KBM-7 (cell line): ENCODE measurements at regions not wholly inside any gene's neighbourhood (a gene's known extent, or its start where the extent isn't known, plus 50 kb on each side); places are given as distances from the start of the nearest gene placed in this dataset.

ENCODE experiments used
- DNase-seq: peaks from one replicate; pipeline ENCODE4 v3.0.0-alpha.2; 2015
- in situ Hi-C: fragments of 300-500 bp; cut with MboI; formaldehyde crosslinking; loops from 2 replicates; pipeline ENCODE4 v1.14.3; 2020; ENCODE audit warnings: low sequenced_read_pairs, low pct_unique_long_range_greater_than_20kb, mixed read lengths

DNA sequence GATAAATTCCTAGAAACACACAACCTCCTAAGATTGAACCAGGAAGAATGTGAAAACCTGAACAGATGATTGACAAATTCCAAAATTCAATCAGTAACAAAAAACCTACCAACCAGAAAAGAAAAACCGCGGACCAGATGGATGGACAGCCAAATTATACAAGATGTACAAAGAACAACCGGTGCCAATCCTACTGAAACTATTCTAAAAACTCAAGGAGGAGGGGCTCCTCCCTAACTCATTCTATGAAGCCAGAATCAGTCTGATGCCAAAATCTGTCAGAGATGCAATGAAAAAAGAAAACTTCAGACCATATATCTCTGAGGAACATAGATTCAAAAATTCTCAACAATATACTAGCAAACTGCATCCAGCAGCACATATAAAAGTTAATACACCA lies 262.4 kb upstream of the DAB1 start:
- in situ Hi-C loops: no loop called here
- no peak for DNase-seq

DNA sequence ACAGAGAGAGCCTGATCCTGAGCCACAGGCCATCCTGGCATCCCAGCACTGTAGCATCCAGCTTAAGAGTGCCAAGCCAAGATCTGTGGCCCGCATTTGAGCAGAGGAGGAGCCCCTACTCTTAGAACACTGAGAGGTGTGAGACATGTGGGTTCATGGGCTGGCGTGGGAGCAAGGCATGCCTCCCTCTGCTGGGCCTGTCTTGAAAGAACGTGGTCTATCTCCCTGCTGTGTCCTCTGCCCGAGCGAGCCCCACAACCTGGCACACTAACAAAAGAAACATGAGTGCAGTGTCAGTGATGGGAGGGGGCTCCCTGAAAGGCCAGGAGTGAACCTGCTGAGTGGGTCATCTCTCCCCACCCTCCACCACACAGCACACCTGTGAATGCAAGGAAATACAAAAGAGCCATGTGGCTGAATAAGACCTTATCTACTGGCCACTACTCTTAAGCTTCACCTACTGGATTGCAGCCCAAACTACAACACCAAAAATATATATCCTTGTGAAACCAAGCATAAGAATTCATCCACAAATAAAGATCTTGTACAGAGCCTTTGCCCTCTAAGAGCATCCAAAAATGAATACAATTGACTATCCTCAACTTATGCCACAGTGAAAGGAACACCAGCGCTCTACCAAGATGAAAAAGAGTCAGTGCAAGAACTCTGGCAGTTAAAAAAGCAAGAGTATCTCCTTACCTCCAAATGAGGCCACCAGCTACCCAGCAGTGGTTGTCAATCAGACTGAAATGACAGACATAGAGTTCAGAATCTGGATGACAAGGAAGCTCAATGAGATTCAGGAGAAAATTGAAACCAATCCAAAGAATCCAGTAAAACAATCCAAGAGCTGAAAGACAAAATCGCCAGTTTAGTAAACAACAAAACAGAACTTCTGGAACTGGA lies 259.4 kb upstream of the DAB1 start:
- in situ Hi-C loops: no loop called here
- DNase-seq: no peak

DNA sequence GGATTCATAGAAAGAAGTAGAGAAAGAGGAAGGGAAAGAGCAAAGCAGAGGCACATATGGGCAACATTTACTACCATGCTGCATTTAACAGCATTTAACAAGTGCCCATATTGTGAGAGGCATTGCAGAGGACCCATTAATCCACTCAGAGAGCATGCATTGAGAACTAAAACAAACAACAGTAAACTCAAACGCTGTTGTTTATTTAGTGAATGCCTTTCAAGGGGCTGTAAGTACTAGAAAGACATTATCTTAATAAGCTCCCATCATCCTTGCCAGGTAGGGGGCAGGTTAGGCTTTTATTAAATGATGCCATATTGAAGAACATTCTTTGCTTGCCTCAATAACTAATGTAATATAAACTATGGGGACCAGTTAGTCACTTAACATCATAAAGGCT lies 254.3 kb upstream of the DAB1 start:
- in situ Hi-C loops: no loop called here
- DNase-seq: no peak

DNA sequence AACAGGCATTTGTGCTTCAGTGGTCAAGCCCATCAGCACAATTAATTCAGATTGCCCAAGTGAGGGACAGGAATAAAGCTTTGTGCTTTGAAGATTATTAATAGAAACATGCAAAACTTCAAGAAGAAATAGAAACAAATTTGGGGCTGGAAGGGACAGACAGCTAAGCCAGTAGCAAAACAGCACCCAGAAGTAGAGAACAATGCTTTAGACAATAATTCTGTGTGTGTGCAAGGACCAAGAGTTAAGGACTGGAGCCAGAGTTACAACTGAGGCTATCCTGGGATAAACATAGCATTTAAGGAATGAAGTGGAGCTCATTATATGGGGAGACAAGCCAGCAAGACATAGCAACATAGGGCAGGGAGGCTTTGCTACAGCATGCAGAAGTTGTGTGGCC lies 251.9 kb upstream of the DAB1 start:
- no peak for DNase-seq
- in situ Hi-C loops: no loop called here

DNA sequence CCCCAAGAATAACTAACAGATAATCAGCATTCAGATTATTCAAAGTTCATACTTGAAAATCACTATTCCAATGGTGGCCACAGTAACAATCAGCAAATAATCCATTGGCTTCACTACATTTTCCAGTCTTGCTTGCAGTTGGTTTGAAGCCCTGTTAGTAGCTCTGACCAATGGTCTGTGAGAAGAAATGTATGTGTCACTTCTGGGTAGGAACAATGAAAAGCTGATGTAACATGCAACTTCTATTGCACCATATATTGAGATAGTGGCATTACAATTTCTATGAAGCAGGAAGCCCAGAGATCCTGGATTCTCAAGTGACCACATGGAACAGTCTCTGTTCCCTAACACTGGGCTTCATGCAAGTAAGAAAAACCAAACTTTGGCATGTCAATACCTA lies 250.9 kb upstream of the DAB1 start:
- in situ Hi-C loops: no loop called here
- DNase-seq: no peak

DNA sequence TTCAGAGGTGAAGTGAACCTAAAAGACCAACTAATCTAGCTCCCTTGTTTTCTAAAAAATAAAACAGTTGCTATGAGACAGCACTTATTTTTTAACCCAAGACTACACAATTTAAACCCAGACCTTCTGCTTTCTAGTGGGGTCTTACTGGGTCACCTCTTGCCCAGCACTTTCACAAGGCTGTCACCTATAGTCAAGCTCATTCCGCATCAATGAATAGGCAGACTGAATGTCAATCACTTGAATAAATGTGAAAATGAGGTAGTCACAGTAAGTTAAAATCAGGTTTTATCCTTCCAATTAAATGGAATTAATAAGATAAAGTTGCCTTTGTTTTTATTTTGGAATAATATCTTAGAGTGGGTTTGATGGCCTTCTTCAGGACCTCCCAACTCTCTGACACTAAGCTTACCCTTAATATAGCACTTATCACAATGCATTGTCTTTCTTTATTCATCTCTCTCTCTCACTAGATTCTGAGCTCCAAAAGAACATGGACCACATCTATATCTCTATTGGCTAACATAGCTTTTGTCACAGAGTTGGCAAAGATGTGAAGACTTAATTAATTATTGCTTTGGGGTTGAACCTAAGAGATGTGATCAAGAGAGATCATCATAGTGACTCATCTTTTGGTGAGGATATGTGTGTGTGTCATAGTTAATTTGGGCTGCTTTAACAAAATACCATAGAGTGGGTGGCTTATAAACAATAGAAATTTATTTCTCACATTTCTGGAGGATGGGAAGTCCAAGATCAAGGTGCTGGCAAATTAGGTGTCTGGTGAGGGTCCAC lies 248.7 kb upstream of the DAB1 start:
- in situ Hi-C loops: no loop called here
- DNase-seq: no peak

DNA sequence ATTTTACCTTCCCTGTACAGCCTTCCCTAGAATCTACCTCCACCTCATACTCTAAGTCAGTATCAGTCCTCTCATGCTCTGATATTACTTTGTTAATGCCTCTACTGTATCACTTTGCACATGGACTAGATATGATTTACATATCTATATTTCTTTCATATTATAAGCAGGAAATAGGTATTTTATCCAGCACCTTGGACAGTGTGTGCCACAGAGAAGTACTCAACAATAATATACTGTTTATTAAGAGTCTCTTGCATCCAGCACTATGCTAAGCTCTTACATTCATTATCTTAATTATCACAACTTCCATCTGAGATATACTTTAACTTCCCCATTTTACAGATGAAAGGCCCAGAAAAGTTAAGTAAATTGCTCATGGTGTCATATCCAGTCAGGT lies 247.9 kb upstream of the DAB1 start:
- in situ Hi-C loops: no loop called here
- no peak for DNase-seq

DNA sequence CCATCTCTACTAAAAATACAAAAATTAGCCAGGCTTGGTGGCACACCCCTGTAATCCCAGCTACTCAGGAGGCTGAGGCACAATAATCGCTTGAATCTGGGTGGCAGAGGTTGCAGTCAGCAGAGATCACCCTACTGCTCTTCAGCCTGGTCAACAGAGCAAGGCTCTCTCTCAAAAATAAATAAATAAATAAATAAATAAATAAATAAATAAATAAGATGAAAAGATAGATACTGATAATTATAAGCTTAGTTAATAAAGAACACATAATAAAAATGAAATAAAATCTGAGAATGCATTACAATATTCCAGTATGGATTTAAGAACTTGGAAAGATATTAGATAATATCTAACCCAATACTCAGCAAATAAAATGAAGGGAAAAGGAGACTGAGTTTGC lies 235.9 kb upstream of the DAB1 start:
- in situ Hi-C loops: no loop called here
- no peak for DNase-seq

DNA sequence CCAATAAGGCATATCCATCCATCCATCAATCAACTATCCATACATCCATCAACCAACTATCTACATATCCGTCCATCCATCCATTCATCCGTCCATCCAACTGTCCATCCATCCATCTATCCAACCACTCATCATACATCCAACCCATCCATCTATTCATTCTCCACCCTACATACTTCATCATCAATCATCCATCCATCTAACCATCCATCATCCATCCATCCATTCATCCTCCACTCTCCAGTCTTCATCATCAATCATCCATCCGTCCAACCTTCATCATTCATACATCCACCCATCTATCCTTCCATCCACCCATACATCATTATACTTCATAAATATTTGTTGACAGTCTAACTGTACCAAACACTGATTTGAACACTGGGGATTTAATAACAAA lies 231.3 kb upstream of the DAB1 start:
- in situ Hi-C loops: no loop called here
- DNase-seq: no peak

DNA sequence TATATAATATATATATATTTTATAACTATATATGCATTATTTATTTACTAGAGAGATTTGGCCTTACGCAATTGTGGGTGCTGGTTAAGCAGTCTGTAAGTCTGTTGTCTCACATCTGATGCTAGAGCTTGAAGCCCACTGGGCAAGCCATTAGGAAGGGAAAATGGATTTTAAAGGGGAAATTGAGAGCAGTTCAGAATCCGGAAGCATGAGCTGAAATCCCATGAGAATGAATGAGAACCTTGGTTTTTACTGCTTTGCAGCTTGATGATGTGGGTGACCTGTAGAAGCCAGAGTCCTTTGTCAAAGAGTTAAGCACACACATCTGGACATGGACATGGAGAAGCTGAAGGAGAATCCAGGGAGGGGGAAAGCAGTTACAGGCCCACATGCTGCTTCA lies 220.8 kb upstream of the DAB1 start:
- no peak for DNase-seq
- in situ Hi-C loops: no loop called here

DNA sequence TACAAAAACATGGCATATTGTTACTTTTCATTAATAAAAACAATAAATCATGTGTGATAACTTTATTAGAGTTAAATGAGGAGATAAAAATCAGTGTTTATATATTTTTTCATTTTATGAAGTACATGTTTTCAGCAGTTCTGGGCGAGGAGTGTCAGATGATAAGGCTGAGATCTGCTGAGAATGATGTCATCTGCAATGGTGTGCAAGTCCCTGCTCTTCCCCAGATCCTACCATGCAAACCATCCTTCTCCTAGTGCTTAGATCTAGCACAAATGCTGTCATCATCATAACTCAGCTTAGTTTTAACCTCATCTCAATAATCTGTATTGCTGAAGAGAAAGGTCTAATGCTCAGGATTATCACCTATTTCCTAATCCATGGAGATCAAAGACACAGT lies 214.4 kb upstream of the DAB1 start:
- in situ Hi-C loops: no loop called here
- no peak for DNase-seq

DNA sequence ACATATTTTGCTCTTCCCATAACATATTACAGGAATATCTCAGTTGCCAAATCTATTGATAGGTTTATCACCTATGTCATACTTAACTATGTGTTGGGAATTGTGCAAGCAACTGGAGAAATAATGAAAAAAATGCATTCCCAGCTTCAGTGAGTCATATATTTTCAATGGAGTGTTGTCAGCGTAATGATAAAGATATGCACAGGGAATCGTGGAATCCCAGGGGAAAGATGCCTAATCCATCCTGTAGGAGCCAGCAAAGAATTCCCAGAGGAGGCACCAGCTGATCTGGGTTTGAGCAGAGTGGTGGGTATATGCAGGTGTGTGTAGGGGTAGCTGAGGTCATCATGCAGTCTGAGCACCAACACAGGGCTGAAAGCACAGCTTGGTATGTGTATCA lies 213.3 kb upstream of the DAB1 start:
- in situ Hi-C loops: no loop called here
- no peak for DNase-seq

DNA sequence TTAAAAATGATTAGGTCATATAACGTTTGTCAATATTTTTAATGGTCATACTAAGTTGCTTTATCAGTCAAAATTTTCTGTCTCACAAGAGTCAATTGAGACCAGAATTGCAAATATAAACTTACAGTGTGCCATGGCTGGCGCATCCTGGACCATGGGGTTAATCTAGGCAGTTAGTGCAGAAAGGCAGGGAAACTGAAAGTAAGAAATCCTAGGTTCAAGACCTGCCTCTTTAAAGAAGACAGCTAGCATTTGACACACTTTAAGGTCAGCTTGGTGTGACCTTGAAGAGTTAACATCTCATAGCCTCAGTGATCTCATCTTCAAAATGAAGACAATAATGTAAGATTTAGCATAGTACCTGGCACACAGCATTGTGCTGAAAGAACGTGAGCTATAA lies 210.0 kb upstream of the DAB1 start:
- no peak for DNase-seq
- in situ Hi-C loops: no loop called here

DNA sequence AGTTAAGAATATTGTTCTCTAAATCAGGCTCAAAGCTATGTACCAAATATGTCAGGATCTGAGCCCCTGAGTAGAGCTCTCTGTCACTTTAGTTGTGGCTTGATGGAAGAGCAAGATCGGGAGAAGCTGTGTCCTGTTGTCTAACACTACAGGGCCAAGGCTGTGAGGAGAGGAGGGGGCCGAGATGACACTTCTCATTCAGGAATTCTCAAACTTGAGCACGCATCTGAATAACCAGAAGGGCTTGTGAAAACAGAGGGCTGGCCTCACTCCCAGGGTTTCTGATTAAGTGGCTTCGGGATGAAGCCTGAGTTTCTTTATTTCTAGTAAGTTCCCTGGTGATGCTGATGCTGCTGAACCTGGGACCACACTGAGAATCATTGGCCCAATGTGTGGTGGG lies 209.2 kb upstream of the DAB1 start:
- no peak for DNase-seq

DNA sequence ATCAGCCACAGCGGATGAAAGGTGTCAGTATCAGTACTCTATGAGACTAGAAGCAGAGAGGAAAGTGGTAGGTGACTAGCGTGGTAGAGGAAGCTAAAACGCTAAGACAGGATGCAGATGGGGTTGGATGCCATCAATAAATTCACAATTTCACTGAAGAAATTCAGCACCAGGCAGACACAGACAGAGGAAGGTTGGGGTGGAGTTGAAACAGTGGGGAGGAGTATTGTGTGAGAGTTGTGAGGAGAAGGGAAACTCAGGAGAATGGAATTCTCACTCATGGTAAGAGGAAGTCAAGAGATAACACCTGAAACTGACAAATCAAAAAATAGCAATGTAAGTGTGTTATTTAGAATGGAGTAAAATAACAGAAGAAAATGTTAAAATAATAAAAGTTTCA lies 208.5 kb upstream of the DAB1 start:
- in situ Hi-C loops: no loop called here
- no peak for DNase-seq

More for the DNA sequence above, 209.2 kb upstream of the DAB1 start:
- in situ Hi-C loops: no loop called here

DNA sequence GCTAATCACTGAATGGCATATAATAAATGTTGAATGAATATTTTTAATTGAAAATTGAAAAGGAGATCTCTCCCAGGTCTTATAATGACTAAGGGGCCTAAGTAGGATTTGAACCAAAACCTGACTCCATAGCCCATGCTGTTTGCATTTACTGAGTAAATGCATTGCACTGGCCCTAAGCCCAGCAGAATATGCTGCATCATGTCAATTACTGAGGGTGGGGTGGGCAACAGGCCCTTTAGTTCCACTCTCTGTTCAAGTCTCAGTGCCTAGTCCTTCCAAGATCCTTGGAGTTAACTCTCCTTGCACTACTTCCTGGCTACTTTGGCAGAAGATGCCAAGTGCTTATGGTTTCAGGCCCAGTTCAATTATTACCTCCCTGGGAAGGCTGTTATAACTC lies 203.8 kb upstream of the DAB1 start:
- no peak for DNase-seq

DNA sequence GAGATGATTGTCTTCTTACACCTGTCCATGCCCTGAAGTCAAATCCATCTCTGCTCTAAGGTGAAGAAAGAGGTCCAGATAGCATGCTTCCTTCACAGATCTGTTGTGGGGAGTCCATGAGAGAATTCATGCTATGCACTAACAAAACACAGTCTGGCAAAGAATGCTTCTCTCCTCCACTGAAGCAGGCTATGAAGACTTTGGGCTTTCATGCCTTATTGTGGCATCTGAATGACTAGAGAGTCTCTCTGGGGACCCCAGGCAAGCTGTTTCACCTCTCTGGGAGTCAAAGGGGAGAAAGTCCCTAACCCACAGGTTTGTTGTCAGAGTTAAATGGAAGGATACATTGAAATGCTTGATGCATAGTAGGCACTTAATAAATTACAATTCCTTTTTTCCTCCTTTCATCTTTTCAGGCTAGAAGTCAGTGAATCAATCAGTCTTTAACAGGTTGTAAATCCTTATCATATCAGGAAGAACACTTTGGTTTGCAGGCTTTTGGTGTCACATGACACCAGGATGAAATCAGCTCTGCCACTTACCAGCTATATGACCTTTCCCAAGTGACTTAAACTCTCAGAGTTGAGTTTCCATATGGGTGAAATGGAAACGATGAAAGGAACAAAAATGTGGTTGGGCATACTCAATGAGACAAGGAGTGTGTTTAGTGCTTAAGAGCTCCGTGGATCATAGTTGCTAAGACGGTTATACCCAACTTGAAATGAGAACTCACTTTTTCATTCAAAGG lies 200.1 kb upstream of the DAB1 start:
- in situ Hi-C loops: no loop called here

More for the DNA sequence above, 203.8 kb upstream of the DAB1 start:
- in situ Hi-C loops: no loop called here

DNA sequence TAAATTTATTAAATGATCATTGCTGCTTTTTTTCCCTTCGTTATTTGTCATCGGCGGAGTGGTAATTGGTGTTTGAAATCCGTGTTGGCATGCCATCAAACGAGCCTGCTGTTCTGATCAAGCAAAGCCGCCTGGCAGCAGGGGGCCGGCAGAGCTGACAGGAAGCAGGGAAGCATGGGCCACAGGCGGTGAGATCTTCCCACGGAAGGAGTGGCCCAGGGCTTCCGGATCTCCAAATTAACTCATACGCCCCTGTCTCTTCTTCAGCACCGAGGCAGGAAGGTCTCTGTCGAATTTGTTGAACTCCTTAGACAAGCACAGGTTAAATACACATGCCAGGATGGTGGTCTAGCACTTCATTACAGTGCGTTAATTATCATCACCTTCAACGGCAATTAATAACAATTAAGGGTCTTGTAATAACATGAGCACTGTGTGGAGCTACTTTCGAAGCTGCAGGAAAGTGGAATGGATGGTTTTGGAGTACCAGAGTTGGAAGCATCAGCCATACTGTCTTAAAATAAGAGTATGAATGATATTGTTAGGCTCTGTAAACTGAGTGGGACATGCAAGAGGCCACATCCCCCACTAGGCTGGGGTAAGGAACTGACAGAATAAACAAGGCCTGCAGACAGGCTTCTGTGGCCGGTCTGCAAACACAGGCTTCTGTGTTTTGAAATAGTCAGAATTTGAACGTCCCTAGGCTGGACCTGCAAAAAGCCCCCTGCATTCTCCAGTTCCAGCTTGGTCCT lies 199.4 kb upstream of the DAB1 start:
- in situ Hi-C loops: no loop called here
- DNase-seq: no peak

More for the DNA sequence above, 200.1 kb upstream of the DAB1 start:
- DNase-seq: no peak

DNA sequence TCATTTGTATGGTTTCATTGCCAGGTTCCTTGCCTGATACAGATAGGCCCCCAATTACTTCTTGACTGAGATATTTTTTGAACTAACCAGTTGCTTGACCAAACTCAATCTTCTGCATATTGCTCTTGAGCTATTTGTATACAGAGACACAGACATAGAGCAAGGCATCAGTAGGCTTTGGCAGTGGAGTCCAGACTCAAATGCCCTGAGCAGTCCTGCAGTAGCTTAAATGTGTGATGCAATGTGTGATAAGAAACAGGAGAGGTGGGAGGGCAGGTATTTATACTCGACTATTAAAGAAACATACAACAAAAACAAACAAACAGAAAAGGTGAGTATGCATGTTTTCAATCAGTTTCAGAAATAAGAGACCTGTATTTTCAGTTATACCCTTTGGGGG lies 197.9 kb upstream of the DAB1 start:
- in situ Hi-C loops: no loop called here
- DNase-seq: no peak
